Fibroblast of lung (primary cell): ENCODE measurements at regions not wholly inside any gene's neighbourhood (a gene's known extent, or its start where the extent isn't known, plus 50 kb on each side); places are given as distances from the start of the nearest gene placed in this dataset.
A peak's percentile ranks its signal among the peaks of the same experiment; 100 is the strongest.

ENCODE experiments used
- DNase-seq, 2 donors: peaks; one replicate each; pipeline versions ENCODE4 v3.0.0 to v3.0.0-alpha.2; 2010; ENCODE audit warnings: low read depth in 2 of 2
- H2AFZ ChIP-seq: 2 replicates; pipeline ENCODE4 v1.5.1; 2012; ENCODE audit warnings: low read length, control low read depth, inconsistent platforms
- H3K27ac ChIP-seq: 2 replicates; pipeline ENCODE4 v1.5.1; 2011; ENCODE audit warnings: low read length, control low read depth; ENCODE audit not compliant: insufficient read depth
- H3K27me3 ChIP-seq: 2 replicates; pipeline ENCODE4 v1.5.1; 2011; ENCODE audit warnings: mild to moderate bottlenecking, low read length; ENCODE audit not compliant: control insufficient read depth, insufficient read depth
- H3K36me3 ChIP-seq: 2 replicates; pipeline ENCODE4 v1.5.1; 2011; ENCODE audit warnings: low read length; ENCODE audit not compliant: control insufficient read depth, insufficient read depth
- H3K4me1 ChIP-seq: 2 replicates; pipeline ENCODE4 v1.5.1; 2011; ENCODE audit warnings: low read length; ENCODE audit not compliant: control insufficient read depth, insufficient read depth; ENCODE audit errors: extremely low read depth
- H3K4me2 ChIP-seq: 2 replicates; pipeline ENCODE4 v1.5.1; 2011; ENCODE audit warnings: low read length, control low read depth; ENCODE audit not compliant: insufficient read depth; ENCODE audit errors: extremely low read depth
- H3K4me3 ChIP-seq, 4 experiments: fragments of 200-600 bp in 1 of 4; sonication (generic) in 1 of 4; replicated peaks in 1 of 4; 2 replicates each; pipeline ENCODE4 v1.5.1; 2011 to 2016; ENCODE audit warnings: low read length in 4 of 4, low read depth in 3 of 4, mild to moderate bottlenecking in 3 of 4, control low read depth in 2 of 4, inconsistent platforms in 1 of 4, mixed read lengths in 1 of 4; ENCODE audit not compliant: insufficient read depth in 1 of 4; ENCODE audit errors: control extremely low read depth in 1 of 4
- H3K79me2 ChIP-seq: 2 replicates; pipeline ENCODE4 v1.5.1; 2012; ENCODE audit warnings: mild to moderate bottlenecking, low read length, inconsistent platforms; ENCODE audit not compliant: control insufficient read depth, insufficient read depth
- H3K9ac ChIP-seq: 2 replicates; pipeline ENCODE4 v1.5.1; 2011; ENCODE audit warnings: mild to moderate bottlenecking, low read length, control low read depth; ENCODE audit not compliant: insufficient read depth
- H3K9me3 ChIP-seq: 2 replicates; pipeline ENCODE4 v1.5.1; 2012; ENCODE audit warnings: low read depth, low read length; ENCODE audit not compliant: control insufficient read depth, insufficient read depth
- H4K20me1 ChIP-seq: 2 replicates; pipeline ENCODE4 v1.5.1; 2011; ENCODE audit warnings: low read length; ENCODE audit not compliant: control insufficient read depth, insufficient read depth; ENCODE audit errors: extremely low read depth
- CTCF ChIP-seq, 2 donors: IDR thresholded peaks in 1 of 2; conservative IDR thresholded peaks in 1 of 2; 1 replicate in 1 of 2; 2 replicates in 1 of 2; pipeline ENCODE4 v1.5.1; 2011 to 2012; ENCODE audit warnings: low read length in 2 of 2, control low read depth in 1 of 2, inconsistent platforms in 1 of 2, low read depth in 1 of 2, mild to moderate bottlenecking in 1 of 2
- EZH2 ChIP-seq: IDR thresholded peaks from 2 replicates; pipeline ENCODE4 v1.5.1; 2012; ENCODE audit warnings: low read length, control low read depth, mild to moderate bottlenecking; ENCODE audit errors: missing control alignments

- H3K27me3 ChIP-seq, result no peaks in the 10 kb centered on the region
- no peaks in the 10 kb centered on the region for H3K9me3 ChIP-seq
- no peak for DNase-seq
- no peak overlapping the region for H3K4me3 ChIP-seq
- no peak overlapping the region for H3K9ac ChIP-seq
- no peaks in the 10 kb centered on the region for H4K20me1 ChIP-seq
- H2AFZ ChIP-seq, result no peak overlapping the region
- H3K27ac ChIP-seq, result no peak overlapping the region
- no peaks in the 10 kb centered on the region for H3K79me2 ChIP-seq
- no peak overlapping the region for H3K4me2 ChIP-seq
- no peaks in the 10 kb centered on the region for H3K36me3 ChIP-seq
- H3K4me1 ChIP-seq, result no peaks in the 10 kb centered on the region
- TF ChIP-seq EZH2 (no peak), CTCF (conservative IDR thresholded peaks at IDR 0.05 in 1 of 2, IDR thresholded peaks at IDR 0.05 in 1 of 2; ENCODE audit: low read depth in 1 of 2, low read length in 2 of 2) (no peak)
These were observed 192.4 kb upstream of the GORAB start for GRCh38 chr1:170339534-170339933.

DNA sequence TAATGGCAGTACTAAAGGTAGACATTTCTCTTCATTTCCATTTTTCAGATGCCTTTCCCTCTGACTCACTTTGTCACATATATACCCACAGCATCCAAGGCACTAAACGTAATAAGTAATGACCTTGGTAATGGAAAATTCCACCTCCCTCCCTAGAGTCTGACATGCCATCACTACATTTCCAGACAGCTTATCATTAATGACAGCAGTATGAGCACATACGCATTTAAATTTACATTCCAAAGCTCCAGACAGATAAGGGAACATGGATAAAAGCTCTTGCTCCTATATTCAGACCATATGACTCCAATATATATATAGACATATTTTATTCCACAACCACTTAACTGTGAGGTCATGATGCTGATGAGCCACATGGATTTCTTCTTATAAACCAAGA, 191.7 kb upstream of the GORAB start:
- Histone ChIP-seq H2AFZ (no peak overlapping the region), H3K9me3 (no peaks in the 10 kb centered on the region), H3K27ac (no peak overlapping the region), H4K20me1 (no peaks in the 10 kb centered on the region), H3K36me3 (no peaks in the 10 kb centered on the region), H3K9ac (no peak overlapping the region), H3K79me2 (no peaks in the 10 kb centered on the region), H3K4me3 (no peak overlapping the region), H3K4me1 (no peaks in the 10 kb centered on the region), H3K27me3 (no peaks in the 10 kb centered on the region), H3K4me2 (no peak overlapping the region)
- TF ChIP-seq EZH2 (no peak), CTCF (conservative IDR thresholded peaks at IDR 0.05 in 1 of 2, IDR thresholded peaks at IDR 0.05 in 1 of 2; ENCODE audit: low read depth in 1 of 2, low read length in 2 of 2) (no peak)
- peak in 1 of 2 donors; percentile 28 for DNase-seq

DNA sequence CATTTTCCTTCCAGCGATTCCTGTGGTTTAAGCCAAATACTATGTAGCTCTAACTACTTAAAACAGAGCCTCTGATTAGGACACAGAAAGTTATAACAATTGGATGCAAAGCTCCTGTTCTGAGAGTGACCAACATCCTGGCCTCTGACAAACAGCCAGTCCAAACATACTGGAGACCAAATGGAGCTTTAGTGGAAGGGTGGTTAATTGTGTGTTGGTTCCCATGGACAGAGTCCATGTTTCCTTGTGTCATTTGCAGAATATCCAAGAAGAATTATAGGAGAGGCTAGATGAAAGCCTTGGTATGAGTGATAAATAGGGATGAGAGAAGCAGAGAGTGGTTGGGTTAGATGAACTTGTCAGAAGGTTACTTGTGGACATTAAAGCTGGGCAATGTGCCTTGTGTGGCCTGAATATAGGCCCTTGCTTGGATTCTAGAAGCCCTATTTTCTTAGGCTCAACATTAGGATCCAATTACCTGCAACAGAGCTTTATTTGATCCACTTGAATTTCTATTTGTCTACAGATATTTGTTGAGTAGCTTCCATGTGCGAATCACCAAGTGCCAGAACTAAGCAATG, 180.5 kb upstream of the GORAB start:
- no peak for TF ChIP-seq EZH2
- no peak for TF ChIP-seq CTCF (conservative IDR thresholded peaks at IDR 0.05 in 1 of 2, IDR thresholded peaks at IDR 0.05 in 1 of 2; ENCODE audit: low read depth in 1 of 2, low read length in 2 of 2)
- H3K4me2 ChIP-seq, result no peak overlapping the region
- no peaks in the 10 kb centered on the region for H4K20me1 ChIP-seq

More for the DNA sequence above, 180.5 kb upstream of the GORAB start:
- Histone ChIP-seq H3K36me3 (no peaks in the 10 kb centered on the region), H3K4me1 (no peaks in the 10 kb centered on the region), H3K27ac (no peak overlapping the region), H3K9me3 (no peaks in the 10 kb centered on the region), H3K9ac (no peak overlapping the region), H3K79me2 (no peaks in the 10 kb centered on the region), H3K27me3 (no peaks in the 10 kb centered on the region), H3K4me3 (no peak overlapping the region), H2AFZ (no peak overlapping the region)
- peak in 1 of 2 donors; percentile 47 for DNase-seq
